DND-41 (cell line): ENCODE measurements at regions not wholly inside any gene's neighbourhood (a gene's known extent, or its start where the extent isn't known, plus 50 kb on each side); places are given as distances from the start of the nearest gene placed in this dataset.

Experiments
- ATAC-seq: fragments of 200-7000 bp; cut with Tn5 transposase; 3 replicates; pipeline ENCODE4 v1.9.1; 2021; ENCODE audit warnings: low read depth; ENCODE audit not compliant: insufficient read depth
- DNase-seq: peaks from one replicate; pipeline ENCODE4 v3.0.0-alpha.2; 2020
- H2AFZ ChIP-seq: 2 replicates; pipeline ENCODE4 v1.6.0; 2012; ENCODE audit warnings: low read depth, low read length
- H3K27ac ChIP-seq: 2 replicates; pipeline ENCODE4 v1.5.1; 2012; ENCODE audit warnings: low read length, inconsistent platforms
- H3K27me3 ChIP-seq: fragments of 200-600 bp; sonication (generic); 2 replicates; pipeline ENCODE4 v1.6.0; 2012; ENCODE audit warnings: low read length, mild to moderate bottlenecking, inconsistent platforms; ENCODE audit not compliant: insufficient read depth, poor library complexity
- H3K36me3 ChIP-seq: 2 replicates; pipeline ENCODE4 v1.5.1; 2012; ENCODE audit warnings: low read length, inconsistent platforms; ENCODE audit not compliant: insufficient read depth
- H3K4me1 ChIP-seq: 2 replicates; pipeline ENCODE4 v1.5.1; 2012; ENCODE audit warnings: mild to moderate bottlenecking, low read length; ENCODE audit not compliant: insufficient read depth
- H3K4me2 ChIP-seq: 2 replicates; pipeline ENCODE4 v1.6.0; 2012; ENCODE audit warnings: mild to moderate bottlenecking, moderate library complexity, low read length, inconsistent platforms; ENCODE audit not compliant: insufficient read depth
- H3K4me3 ChIP-seq, 2 experiments: fragments of 200-600 bp in 1 of 2; shearing (Covaris generic) in 1 of 2; 2 replicates each; pipeline ENCODE4 v1.5.1; 2012 to 2016; ENCODE audit warnings: inconsistent platforms in 2 of 2, low read length in 2 of 2, mild to moderate bottlenecking in 2 of 2, low read depth in 1 of 2, moderate library complexity in 1 of 2
- H3K79me2 ChIP-seq: 2 replicates; pipeline ENCODE4 v1.6.0; 2012; ENCODE audit warnings: low read length, inconsistent platforms; ENCODE audit not compliant: insufficient read depth
- H3K9ac ChIP-seq: 2 replicates; pipeline ENCODE4 v1.6.0; 2012; ENCODE audit warnings: low read depth, mild to moderate bottlenecking, inconsistent platforms, low read length, moderate library complexity
- H3K9me3 ChIP-seq: 2 replicates; pipeline ENCODE4 v1.5.1; 2012; ENCODE audit warnings: low read length, moderate library complexity, mild to moderate bottlenecking, inconsistent platforms; ENCODE audit not compliant: insufficient read depth, severe bottlenecking
- H4K20me1 ChIP-seq: 2 replicates; pipeline ENCODE4 v1.6.0; 2012; ENCODE audit warnings: low read length; ENCODE audit not compliant: insufficient read depth
- EZH2 ChIP-seq: IDR thresholded peaks from 3 replicates; pipeline ENCODE4 v1.6.1; 2012; ENCODE audit warnings: borderline replicate concordance, low read depth, mild to moderate bottlenecking, moderate library complexity, low read length, inconsistent platforms; ENCODE audit not compliant: severe bottlenecking
- TF ChIP-seq, protein P1 (sequence below): IDR thresholded peaks from 2 replicates; pipeline ENCODE4 v1.5.1; 2012; ENCODE audit warnings: borderline replicate concordance, low read length, moderate library complexity, mild to moderate bottlenecking; ENCODE audit not compliant: poor library complexity, severe bottlenecking; ENCODE audit errors: extremely low read depth

GRCh38 chr14:22024137-22024536, 350.5 kb upstream of the OR4E1 start:
- no peak overlapping the region for H3K4me3 ChIP-seq
- no peaks in the 10 kb centered on the region for H3K79me2 ChIP-seq
- H3K4me2 ChIP-seq = no peak overlapping the region
- no peak overlapping the region for H2AFZ ChIP-seq
- peaks cover 8% of the 10 kb centered on the region; the same call in 1 of the 2 replicates for H4K20me1 ChIP-seq
- ATAC-seq (no peak), DNase-seq (no peak)
- no peak for TF ChIP-seq EZH2
- TF ChIP-seq, protein P1, sequence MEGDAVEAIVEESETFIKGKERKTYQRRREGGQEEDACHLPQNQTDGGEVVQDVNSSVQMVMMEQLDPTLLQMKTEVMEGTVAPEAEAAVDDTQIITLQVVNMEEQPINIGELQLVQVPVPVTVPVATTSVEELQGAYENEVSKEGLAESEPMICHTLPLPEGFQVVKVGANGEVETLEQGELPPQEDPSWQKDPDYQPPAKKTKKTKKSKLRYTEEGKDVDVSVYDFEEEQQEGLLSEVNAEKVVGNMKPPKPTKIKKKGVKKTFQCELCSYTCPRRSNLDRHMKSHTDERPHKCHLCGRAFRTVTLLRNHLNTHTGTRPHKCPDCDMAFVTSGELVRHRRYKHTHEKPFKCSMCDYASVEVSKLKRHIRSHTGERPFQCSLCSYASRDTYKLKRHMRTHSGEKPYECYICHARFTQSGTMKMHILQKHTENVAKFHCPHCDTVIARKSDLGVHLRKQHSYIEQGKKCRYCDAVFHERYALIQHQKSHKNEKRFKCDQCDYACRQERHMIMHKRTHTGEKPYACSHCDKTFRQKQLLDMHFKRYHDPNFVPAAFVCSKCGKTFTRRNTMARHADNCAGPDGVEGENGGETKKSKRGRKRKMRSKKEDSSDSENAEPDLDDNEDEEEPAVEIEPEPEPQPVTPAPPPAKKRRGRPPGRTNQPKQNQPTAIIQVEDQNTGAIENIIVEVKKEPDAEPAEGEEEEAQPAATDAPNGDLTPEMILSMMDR = no peak
- H3K27ac ChIP-seq = no peak overlapping the region
- H3K4me1 ChIP-seq = peaks cover 6% of the 10 kb centered on the region; the same call in 1 of the 2 replicates
- no peak overlapping the region for H3K9ac ChIP-seq
- H3K27me3 ChIP-seq = peaks cover 37% of the 10 kb centered on the region
- H3K36me3 ChIP-seq = no peaks in the 10 kb centered on the region
- no peaks in the 10 kb centered on the region for H3K9me3 ChIP-seq

DNA sequence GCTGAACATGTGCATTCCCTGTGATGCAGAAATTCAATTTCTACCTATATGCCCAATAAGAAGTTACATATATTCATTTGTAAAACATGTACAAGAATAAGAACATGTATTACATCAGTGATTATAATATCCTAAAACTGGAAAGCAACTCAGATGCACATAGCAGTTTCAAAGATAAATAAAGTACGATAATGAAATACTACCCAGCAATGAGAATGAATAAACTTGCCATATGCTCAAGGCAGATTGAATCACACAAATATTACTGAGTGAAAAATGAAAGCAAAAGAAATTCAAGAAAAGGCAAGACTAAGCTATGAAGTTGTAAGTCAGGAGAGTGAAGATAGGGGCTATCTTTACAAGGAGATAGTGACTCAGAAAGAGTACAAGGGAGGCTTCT, 345.3 kb upstream of the OR4E1 start:
- Histone ChIP-seq H3K79me2 (no peaks in the 10 kb centered on the region), H4K20me1 (no peaks in the 10 kb centered on the region), H3K27me3 (peaks cover 40% of the 10 kb centered on the region), H3K9ac (no peak overlapping the region), H3K4me1 (no peaks in the 10 kb centered on the region), H3K27ac (no peak overlapping the region), H3K4me3 (no peak overlapping the region), H3K9me3 (no peaks in the 10 kb centered on the region), H3K36me3 (no peaks in the 10 kb centered on the region), H2AFZ (no peak overlapping the region), H3K4me2 (no peak overlapping the region)
- TF ChIP-seq EZH2 = no peak
- ATAC-seq (no peak), DNase-seq (no peak)

DNA sequence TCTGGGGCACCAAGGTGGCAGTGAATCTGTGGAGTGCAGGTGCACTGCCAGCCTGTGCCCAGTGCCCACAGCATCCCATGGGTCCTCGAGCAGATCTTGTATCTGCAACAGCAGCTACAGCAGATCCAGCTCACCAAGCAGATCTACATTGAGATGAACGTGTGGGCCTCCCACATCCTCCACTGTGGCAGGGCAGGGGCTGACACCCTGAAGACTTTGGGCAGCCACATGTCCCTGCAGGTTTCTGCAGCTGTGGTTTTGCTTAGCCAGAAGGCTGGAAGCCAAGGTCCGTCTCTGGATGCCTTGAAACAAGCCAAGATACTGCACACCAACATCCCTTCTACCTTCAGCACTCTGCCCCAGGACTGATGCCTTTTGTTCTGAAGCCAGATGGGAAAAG, 338.8 kb upstream of the OR4E1 start:
- no peak overlapping the region for H2AFZ ChIP-seq
- no peaks in the 10 kb centered on the region for H3K79me2 ChIP-seq
- peaks cover 36% of the 10 kb centered on the region for H3K27me3 ChIP-seq
- no peaks in the 10 kb centered on the region for H3K9me3 ChIP-seq
- H3K36me3 ChIP-seq = no peaks in the 10 kb centered on the region
- DNase-seq = no peak
- H3K4me3 ChIP-seq = no peak overlapping the region
- no peak overlapping the region for H3K27ac ChIP-seq
- H3K9ac ChIP-seq = no peak overlapping the region
- ATAC-seq = peak; percentile 39; the same call in 1 of the 3 replicates
- no peaks in the 10 kb centered on the region for H3K4me1 ChIP-seq
- no peaks in the 10 kb centered on the region; the same call in none of the 2 replicates for H4K20me1 ChIP-seq
- no peak for TF ChIP-seq EZH2
- TF ChIP-seq, protein P1 = no peak
- H3K4me2 ChIP-seq = no peak overlapping the region

- H3K27ac ChIP-seq = no peak overlapping the region
- H3K9me3 ChIP-seq = no peaks in the 10 kb centered on the region
- H3K9ac ChIP-seq = no peak overlapping the region
- no peak overlapping the region for H2AFZ ChIP-seq
- ATAC-seq = no peak
- DNase-seq = no peak
- no peak overlapping the region for H3K4me2 ChIP-seq
- H3K27me3 ChIP-seq = peaks cover 29% of the 10 kb centered on the region
- H3K36me3 ChIP-seq = no peaks in the 10 kb centered on the region
- no peak overlapping the region for H3K4me3 ChIP-seq
- H3K4me1 ChIP-seq = no peaks in the 10 kb centered on the region
- no peaks in the 10 kb centered on the region for H3K79me2 ChIP-seq
- H4K20me1 ChIP-seq = no peaks in the 10 kb centered on the region; the same call in none of the 2 replicates
- TF ChIP-seq, protein P1 = no peak
- TF ChIP-seq EZH2 = no peak
Measured at GRCh38 chr14:22011253-22011642, 337.6 kb upstream of the OR4E1 start.
